Esophagus muscularis mucosa (tissue), 4 donors: ENCODE measurements at regions not wholly inside any gene's neighbourhood (a gene's known extent, or its start where the extent isn't known, plus 50 kb on each side); places are given as distances from the start of the nearest gene placed in this dataset.

Source experiments
- CTCF ChIP-seq, 3 experiments: fragments of 200-600 bp in 2 of 3; fragments of 450-650 bp in 1 of 3; sonication (generic) in 2 of 3; IDR thresholded peaks; one replicate each; pipeline ENCODE4 v1.5.1; 2017 to 2019; ENCODE audit warnings: antibody characterized with exemption in 3 of 3, mild to moderate bottlenecking in 2 of 3, moderate library complexity in 1 of 3
- EP300 ChIP-seq: sonication (generic); formaldehyde crosslinking; IDR thresholded peaks from one replicate; pipeline ENCODE4 v1.6.1; 2017; ENCODE audit warnings: antibody characterized with exemption
- POLR2A ChIP-seq: fragments of 450-650 bp; IDR thresholded peaks from one replicate; pipeline ENCODE4 v1.6.1; 2017; ENCODE audit warnings: antibody characterized with exemption, moderate library complexity, mild to moderate bottlenecking, low read depth
- POLR2AphosphoS5 ChIP-seq, 2 donors: sonication (generic); formaldehyde crosslinking; IDR thresholded peaks; one replicate each; pipeline ENCODE4 v1.6.1; 2017; ENCODE audit warnings: antibody characterized with exemption in 2 of 2

- TF ChIP-seq POLR2A (no peak), CTCF (IDR thresholded peaks at IDR 0.05) (no peak), POLR2AphosphoS5 (IDR thresholded peaks at IDR 0.05) (no peak), EP300 (no peak)
These were observed 147.8 kb upstream of the DPT start for GRCh38 chr1:168876830-168877229.
